Limb (tissue), 2 donors: ENCODE measurements at regions not wholly inside any gene's neighbourhood (a gene's known extent, or its start where the extent isn't known, plus 50 kb on each side); places are given as distances from the start of the nearest gene placed in this dataset.
"Not testable (repeated sequence)": the region's sequence is repeated elsewhere in the genome, so short reads cannot be mapped to it uniquely, and the experiment has no call there.

ENCODE experiments used
- DNase-seq, 2 donors: peaks; one replicate each; pipeline ENCODE4 v3.0.0-alpha.2; 2016; ENCODE audit errors: extremely low spot score in 2 of 2

DNA sequence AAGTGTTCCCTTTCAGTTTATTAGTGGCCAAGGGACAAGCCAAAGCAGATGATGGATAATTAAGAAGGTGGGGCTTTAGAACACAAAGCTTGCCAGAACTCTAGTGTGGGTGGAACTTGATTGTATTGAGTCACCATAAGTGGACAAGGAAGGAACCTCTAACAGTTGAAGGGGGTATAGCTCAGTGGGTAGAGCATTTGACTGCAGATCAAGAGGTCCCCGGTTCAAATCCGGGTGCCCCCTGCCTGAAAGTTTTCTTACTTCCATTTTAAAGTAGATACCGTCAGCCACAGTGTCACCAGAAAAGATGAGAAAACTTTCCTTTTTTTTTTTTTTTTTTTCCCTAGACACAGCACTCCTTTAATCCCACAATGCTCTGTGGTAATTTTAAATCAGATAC lies 152.3 kb downstream of the MTHFS start:
- DNase-seq, result not testable (repeated sequence)

DNA sequence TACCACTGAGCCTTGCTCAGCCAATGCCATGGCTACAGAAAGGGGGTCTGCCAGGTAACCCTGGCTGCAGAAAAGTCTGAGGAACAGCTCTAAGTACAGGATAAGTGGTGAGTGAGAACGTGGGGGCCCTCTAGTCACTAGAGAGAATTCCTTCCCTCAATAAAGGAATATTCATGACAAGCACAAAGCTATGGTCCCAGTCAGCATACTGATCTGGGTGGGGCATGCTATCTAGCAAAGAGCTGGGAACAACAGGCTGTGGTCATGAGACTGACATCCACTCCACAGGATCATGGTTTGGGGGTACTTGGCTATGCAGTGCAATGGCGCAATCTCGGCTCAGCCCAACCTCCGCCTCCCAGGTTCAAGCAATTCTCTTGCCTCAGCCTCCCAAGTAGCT lies 140.4 kb downstream of the MTHFS start:
- DNase-seq, result no peak

DNA sequence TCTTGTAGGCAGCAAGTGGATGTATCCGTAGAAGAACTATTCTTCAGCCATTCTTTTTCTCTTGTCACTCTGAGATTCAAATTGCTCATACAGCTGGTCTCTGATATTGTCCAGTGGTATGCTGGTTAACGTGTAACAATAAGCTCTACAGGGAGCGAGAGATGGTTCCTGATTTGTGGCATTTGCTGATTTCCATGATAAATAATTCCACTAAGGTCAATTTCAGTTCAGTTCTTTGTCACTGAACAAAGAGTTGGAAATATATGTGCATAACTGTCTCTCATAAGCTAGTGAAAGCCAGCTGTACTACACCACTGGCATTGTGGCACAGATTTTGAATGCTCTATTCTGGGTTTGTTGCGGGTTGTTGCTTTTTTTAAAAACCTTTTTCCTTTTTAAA lies 131.7 kb downstream of the MTHFS start:
- no peak for DNase-seq

DNA sequence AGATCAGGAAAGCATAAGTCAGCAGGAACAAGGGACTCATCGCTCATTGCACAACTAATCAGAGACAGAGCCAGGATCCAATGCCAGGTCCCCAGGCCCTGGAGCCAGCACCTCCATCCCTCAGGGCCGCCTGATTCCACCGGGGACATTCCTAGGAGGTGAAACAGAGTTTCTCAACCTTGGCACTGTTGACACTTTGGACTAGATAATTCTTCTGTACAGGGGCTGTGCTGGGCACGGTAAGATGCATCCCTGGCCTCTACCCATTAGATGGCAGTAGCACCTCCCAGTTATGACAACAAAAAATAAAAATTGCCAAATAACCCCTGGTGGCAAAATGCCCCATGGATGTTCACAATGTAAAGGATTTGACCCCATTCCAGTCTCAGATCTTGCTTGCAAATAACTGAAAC lies 127.7 kb downstream of the MTHFS start:
- no peak for DNase-seq

DNA sequence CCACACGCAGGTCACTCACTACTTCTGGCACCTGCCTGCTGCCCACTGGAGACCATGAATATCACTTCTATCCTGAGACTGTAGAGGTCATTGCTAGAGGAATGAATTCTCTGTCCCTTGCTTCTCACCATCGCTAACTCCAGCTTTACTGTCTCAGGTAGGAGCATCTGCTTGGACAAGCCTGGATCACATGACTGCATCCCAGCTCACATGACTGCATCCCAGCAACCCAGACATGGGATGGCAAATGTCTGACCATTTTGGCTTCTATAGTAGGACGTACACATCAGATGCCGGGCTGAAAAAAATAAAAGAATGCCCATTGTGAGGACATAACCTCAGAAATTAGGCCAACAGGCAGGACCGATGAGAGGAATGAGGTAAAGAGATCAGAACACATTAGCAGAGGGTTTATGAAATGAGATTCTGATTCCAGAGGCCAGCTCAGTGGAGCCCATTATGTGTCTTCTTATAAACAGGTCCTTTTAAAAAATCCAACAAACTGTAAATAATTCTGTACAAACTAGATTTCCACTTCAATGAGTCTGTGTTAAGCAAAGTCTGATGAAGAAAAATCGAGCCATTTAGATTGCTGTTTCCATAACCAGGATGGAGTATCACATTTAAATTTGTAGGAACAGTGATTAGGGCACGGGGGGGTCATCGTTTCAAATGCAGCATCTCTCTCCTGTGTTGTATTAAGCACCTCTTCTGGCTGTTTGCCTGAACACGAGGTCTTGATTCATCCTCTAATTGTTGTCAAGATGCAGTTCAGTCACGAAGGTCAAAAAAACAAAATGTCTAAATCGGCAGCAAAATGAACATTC lies 126.7 kb downstream of the MTHFS start:
- no peak for DNase-seq

DNA sequence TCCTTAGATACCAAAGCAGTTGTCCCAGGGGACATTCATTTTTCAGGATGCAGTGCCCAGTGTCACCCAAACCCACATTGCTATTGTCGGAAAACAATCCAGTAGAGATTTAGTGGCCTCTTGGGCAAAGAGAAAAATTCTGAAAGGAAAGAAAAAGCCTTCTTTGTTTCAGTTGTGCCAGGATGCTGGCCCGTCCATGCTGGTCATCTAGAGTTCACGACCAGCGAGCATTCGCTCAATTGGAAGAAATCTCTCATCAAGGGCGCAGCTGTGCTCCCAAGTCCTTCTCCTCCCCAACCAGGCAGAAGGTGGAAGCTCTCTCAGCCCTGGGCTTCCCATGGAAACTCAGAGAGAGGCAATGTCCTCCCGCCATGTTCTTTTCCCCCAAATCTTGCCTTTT lies 123.7 kb downstream of the MTHFS start:
- DNase-seq, result no peak

DNA sequence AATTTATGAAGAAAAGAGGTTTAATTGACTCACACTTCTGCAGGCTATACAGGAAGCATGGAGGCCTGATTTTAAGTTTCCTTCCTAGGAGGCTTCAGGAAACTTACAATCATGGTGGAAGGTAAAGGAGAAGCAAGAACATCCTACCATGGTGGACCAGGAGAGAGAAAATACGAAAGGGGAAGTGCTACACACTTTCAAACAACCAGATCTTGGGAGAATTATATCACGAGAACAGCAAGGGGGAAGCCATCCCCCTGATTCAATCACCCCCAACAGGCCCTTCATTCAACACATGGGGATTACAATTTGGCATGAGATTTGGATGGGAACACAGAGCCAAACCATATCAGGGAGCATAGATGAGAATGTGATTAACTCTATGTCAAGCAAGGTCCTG lies 121.0 kb downstream of the MTHFS start:
- no peak for DNase-seq

DNA sequence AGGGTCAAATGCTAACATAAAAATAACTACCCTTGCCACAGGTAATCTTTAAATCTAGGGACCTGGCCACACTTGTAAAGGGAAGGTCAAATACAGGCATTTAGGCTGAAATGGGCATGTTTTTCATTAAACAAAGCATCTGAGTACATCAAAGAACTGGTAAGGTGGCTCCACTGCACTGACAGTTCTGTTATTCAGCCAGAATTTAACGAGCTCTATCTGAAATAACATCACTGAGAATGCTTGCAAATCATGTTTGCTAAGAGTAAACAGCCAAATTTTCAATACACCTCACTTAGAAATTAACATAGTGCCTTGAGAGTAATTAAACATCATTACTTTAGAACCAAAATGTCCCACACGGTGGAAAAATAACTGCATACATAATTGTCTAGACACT lies 118.9 kb downstream of the MTHFS start:
- no peak for DNase-seq

DNA sequence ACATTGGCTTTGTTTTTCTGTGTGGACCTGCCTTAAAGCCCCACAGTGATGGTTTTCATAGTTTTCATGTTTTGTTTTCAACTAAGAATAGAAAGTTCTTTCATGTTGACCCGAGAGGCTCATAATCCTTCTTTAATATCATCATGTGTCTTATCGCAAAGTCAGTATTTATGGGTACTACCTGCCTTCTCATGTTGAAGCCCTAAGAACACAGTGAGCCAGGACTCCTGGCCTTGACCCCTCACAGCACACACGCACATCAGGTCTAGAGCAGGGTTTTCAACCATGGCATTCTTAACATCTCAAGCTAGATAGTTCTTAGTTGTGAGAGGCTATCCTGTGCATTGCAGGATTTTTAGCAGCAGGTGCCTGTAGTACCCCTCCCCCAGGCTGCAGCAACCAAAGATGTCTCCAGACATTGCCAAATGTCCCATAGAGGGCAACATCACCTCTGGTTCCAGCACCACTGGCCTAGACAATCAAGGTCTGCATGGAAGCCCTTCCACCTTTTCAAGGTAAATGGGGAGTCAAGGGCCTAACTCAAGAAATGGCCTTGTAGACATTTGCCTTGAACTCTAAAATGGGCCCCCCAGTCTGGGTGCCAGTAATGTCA lies 118.3 kb downstream of the MTHFS start:
- no peak for DNase-seq

DNA sequence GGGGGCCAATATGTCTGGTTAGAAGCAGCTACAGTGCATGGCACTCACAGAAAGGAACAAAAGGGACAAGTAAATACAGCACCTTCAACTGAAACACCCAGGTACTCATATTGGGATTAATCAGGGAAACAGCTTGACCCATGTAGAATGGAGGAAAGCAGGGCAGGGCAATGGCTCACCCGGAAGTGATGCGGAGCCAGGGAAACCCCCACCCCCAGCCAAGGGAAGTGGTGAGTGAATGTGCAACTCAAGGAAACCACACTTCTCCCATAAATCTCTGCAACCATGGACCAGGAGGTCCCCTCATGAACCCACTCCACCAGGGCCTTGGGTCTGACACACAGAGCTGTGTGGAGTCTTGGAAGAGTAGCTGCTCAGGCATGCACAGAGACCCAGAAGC lies 117.1 kb downstream of the MTHFS start:
- DNase-seq, result no peak

DNA sequence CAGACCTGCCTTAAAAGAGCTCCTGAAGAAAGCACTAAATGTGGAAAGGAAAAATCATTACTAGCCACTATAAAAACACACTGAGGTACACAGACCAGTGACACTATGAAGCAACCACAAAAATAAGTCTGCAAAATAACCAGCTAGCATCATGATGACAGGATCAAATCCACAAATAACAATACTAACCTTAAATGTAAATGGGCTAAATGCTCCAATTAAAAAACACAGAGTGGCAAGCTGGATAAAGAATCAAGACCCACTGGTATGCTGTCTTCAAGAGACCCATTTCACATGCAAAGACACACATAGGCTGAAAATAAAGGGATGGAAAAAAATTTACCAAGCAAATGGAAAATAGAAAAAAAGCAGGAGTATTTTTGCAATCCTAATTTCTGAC lies 114.5 kb downstream of the MTHFS start:
- DNase-seq, result not testable (repeated sequence)
